PC-9 (cell line): ENCODE measurements at regions not wholly inside any gene's neighbourhood (a gene's known extent, or its start where the extent isn't known, plus 50 kb on each side); places are given as distances from the start of the nearest gene placed in this dataset.

Source experiments
- EZH2 ChIP-seq: fragments of 200-600 bp; sonication (generic); IDR thresholded peaks from 2 replicates; pipeline ENCODE4 v1.8.0; 2017; ENCODE audit warnings: antibody characterized with exemption, low read depth
- TF ChIP-seq, protein P1 (sequence below): fragments of 200-600 bp; sonication (generic); conservative IDR thresholded peaks from 2 replicates; pipeline ENCODE4 v1.6.1; 2017; ENCODE audit warnings: mixed run types, antibody characterized with exemption, mild to moderate bottlenecking, moderate library complexity

DNA sequence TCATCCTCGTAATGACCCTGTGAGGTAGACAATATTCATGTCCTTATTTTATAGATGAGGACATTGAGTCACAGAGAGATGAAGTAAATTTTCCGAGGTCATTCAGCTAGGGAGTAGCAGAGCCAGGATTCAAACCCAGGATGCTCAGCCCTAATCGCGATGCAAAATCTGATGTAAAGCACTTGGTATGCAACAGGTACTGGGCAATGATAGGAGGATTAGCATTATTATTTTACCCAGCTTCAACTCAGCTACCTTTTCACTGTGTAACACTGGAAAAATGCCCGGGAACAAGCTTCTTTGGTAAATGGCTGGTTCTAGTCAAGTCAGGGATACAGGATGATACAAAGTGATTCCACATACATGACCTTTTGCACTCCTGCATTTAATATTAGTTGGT, 88.7 kb downstream of the ATP1A1 start:
- TF ChIP-seq, protein P1, sequence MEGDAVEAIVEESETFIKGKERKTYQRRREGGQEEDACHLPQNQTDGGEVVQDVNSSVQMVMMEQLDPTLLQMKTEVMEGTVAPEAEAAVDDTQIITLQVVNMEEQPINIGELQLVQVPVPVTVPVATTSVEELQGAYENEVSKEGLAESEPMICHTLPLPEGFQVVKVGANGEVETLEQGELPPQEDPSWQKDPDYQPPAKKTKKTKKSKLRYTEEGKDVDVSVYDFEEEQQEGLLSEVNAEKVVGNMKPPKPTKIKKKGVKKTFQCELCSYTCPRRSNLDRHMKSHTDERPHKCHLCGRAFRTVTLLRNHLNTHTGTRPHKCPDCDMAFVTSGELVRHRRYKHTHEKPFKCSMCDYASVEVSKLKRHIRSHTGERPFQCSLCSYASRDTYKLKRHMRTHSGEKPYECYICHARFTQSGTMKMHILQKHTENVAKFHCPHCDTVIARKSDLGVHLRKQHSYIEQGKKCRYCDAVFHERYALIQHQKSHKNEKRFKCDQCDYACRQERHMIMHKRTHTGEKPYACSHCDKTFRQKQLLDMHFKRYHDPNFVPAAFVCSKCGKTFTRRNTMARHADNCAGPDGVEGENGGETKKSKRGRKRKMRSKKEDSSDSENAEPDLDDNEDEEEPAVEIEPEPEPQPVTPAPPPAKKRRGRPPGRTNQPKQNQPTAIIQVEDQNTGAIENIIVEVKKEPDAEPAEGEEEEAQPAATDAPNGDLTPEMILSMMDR, result no peak
- TF ChIP-seq EZH2, result no peak
